Adrenal gland (tissue), 5 donors: ENCODE measurements at regions not wholly inside any gene's neighbourhood (a gene's known extent, or its start where the extent isn't known, plus 50 kb on each side); places are given as distances from the start of the nearest gene placed in this dataset.

Experiments
- POLR2A ChIP-seq, 2 donors: fragments of 450-650 bp; IDR thresholded peaks; one replicate each; pipeline ENCODE4 v1.6.1; 2017; ENCODE audit warnings: antibody characterized with exemption in 2 of 2, mild to moderate bottlenecking in 2 of 2, moderate library complexity in 1 of 2
- TF ChIP-seq, protein P1 (sequence below), 6 experiments: fragments of 450-650 bp in 4 of 6; fragments of 200-600 bp in 2 of 6; sonication (generic) in 1 of 6; IDR thresholded peaks; 1 replicate in 5 of 6; 2 replicates in 1 of 6; pipeline versions ENCODE4 v1.5.1 to v1.8.0; 2016 to 2021; ENCODE audit warnings: antibody characterized with exemption in 6 of 6, mild to moderate bottlenecking in 2 of 6, moderate library complexity in 1 of 6
- donor health status: DM: no; HTN: no; CAD: no.

DNA sequence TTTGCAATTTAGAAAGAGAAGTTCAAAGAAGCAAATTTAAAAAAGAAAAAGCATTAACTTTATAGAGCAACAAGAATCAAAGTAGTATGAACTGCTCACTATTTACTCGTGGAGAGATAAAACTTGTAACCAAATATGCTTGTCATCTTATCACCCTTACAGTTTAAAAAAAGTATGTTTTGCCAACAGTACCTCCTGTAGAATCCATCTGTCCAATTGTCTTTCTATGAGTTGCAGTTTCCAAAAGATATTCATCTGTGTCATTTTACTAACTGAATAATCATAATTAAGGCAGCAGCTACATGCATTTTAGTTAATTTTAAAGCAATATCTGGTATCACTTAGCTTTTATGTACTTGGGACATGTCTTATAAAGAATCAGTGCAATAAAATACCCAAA lies 1112.3 kb downstream of the DSC3 start:
- no peak for TF ChIP-seq POLR2A (IDR thresholded peaks at IDR 0.05)
- TF ChIP-seq, protein P1, sequence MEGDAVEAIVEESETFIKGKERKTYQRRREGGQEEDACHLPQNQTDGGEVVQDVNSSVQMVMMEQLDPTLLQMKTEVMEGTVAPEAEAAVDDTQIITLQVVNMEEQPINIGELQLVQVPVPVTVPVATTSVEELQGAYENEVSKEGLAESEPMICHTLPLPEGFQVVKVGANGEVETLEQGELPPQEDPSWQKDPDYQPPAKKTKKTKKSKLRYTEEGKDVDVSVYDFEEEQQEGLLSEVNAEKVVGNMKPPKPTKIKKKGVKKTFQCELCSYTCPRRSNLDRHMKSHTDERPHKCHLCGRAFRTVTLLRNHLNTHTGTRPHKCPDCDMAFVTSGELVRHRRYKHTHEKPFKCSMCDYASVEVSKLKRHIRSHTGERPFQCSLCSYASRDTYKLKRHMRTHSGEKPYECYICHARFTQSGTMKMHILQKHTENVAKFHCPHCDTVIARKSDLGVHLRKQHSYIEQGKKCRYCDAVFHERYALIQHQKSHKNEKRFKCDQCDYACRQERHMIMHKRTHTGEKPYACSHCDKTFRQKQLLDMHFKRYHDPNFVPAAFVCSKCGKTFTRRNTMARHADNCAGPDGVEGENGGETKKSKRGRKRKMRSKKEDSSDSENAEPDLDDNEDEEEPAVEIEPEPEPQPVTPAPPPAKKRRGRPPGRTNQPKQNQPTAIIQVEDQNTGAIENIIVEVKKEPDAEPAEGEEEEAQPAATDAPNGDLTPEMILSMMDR (IDR thresholded peaks at IDR 0.05): no peak
